Natural killer cell (primary cell): ENCODE measurements at regions not wholly inside any gene's neighbourhood (a gene's known extent, or its start where the extent isn't known, plus 50 kb on each side); places are given as distances from the start of the nearest gene placed in this dataset.

Source experiments
- ATAC-seq, 3 donors: fragments of 150-1000 bp in 2 of 3; fragments of 200-7000 bp in 1 of 3; cut with Tn5 transposase; 1 replicate in 1 of 3; 2 replicates in 2 of 3; pipeline ENCODE4 v1.10.0; 2021; ENCODE audit warnings: mild to moderate bottlenecking in 2 of 3, moderate library complexity in 2 of 3
- DNase-seq, 2 donors: peaks; one replicate each; pipeline versions ENCODE4 v3.0.0 to v3.0.0-alpha.2; 2013 to 2021; ENCODE audit warnings: mixed read lengths in 1 of 2
- H3K27ac ChIP-seq: one replicate; pipeline ENCODE4 v1.5.1; 2013; ENCODE audit warnings: mild to moderate bottlenecking, low read length
- H3K27me3 ChIP-seq: one replicate; pipeline ENCODE4 v1.6.1; 2013; ENCODE audit warnings: low read length; ENCODE audit not compliant: control insufficient read depth, insufficient read depth
- H3K36me3 ChIP-seq: one replicate; pipeline ENCODE4 v1.6.1; 2013; ENCODE audit warnings: low read length; ENCODE audit not compliant: control insufficient read depth, insufficient read depth
- H3K4me1 ChIP-seq: one replicate; pipeline ENCODE4 v1.6.1; 2013; ENCODE audit warnings: low read length; ENCODE audit not compliant: control insufficient read depth, insufficient read depth
- H3K4me3 ChIP-seq: one replicate; pipeline ENCODE4 v1.5.1; 2013; ENCODE audit warnings: low read length
- H3K9me3 ChIP-seq: one replicate; pipeline ENCODE4 v1.6.1; 2013; ENCODE audit warnings: low read length; ENCODE audit not compliant: control insufficient read depth, insufficient read depth
- H3K27ac Mint-ChIP-seq, 2 donors: one replicate each; pipeline ENCODE4 v1.8.0; 2022; ENCODE audit warnings: mild to moderate bottlenecking in 2 of 2, mixed read lengths in 2 of 2, moderate library complexity in 1 of 2
- H3K27me3 Mint-ChIP-seq, 2 donors: one replicate each; pipeline ENCODE4 v1.8.0; 2022; ENCODE audit warnings: low read depth in 2 of 2, mixed read lengths in 2 of 2
- H3K36me3 Mint-ChIP-seq: one replicate; pipeline ENCODE4 v1.8.0; 2022; ENCODE audit warnings: mixed read lengths
- H3K4me1 Mint-ChIP-seq, 2 donors: one replicate each; pipeline ENCODE4 v1.8.0; 2022; ENCODE audit warnings: mixed read lengths in 2 of 2
- H3K4me3 Mint-ChIP-seq: one replicate; pipeline ENCODE4 v1.8.0; 2022; ENCODE audit warnings: mild to moderate bottlenecking, moderate library complexity, mixed read lengths
- H3K9me3 Mint-ChIP-seq, 2 donors: one replicate each; pipeline ENCODE4 v1.8.0; 2022; ENCODE audit warnings: mixed read lengths in 2 of 2
- WGBS: methylation state at CpG from one replicate; pipeline ENCODE4 v1.1.7; 2013; ENCODE audit warnings: missing lambda C conversion rate; ENCODE audit not compliant: insufficient coverage; 5-methylcytosine and 5-hydroxymethylcytosine counted together
- intact Hi-C: fragments of 100-400 bp; cut with micrococcal nuclease; formaldehyde crosslinking; loops from one replicate; pipeline ENCODE4 v1.14.2; 2022
- TF ChIP-seq, protein P1 (sequence below): fragments of 200-600 bp; IDR thresholded peaks from one replicate; pipeline ENCODE4 v1.8.0; 2022; ENCODE audit warnings: antibody characterized with exemption

DNA sequence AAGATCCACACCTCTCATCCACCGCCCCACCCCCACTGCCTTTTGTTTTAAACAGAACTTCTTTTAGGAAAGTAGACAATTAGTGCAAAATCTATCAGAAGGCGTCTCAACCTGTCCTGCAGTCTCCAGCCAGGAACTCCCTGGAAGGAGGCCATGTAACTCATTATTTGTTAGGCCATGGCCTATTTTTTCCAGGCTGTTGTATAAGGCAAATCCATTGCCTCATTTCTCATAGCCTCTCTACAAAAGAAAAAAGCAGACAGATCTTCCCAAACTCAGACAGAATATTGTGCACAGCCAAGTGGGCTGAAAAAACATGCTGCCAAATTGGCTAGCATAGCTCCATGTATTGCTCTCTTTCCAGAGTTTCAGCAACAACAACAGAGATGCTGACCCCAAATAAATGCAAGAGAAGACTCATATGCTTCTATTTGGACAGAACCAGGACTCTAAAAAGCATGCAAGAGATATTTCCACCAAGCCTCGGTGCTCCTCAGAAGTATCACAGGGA, 770.7 kb upstream of the CXADR start:
- no peaks in the 10 kb centered on the region for H3K27me3 ChIP-seq
- DNase-seq (no peak), ATAC-seq (no peak)
- no peaks in the 10 kb centered on the region for H3K36me3 ChIP-seq
- WGBS: 67% methylated on average over 3 of the region's 3 CpGs
- no peak overlapping the region for H3K27ac Mint-ChIP-seq
- no peak overlapping the region for H3K27ac ChIP-seq
- no peaks in the 10 kb centered on the region for H3K4me1 Mint-ChIP-seq
- peaks cover 10% of the 10 kb centered on the region for H3K9me3 ChIP-seq
- TF ChIP-seq, protein P1, sequence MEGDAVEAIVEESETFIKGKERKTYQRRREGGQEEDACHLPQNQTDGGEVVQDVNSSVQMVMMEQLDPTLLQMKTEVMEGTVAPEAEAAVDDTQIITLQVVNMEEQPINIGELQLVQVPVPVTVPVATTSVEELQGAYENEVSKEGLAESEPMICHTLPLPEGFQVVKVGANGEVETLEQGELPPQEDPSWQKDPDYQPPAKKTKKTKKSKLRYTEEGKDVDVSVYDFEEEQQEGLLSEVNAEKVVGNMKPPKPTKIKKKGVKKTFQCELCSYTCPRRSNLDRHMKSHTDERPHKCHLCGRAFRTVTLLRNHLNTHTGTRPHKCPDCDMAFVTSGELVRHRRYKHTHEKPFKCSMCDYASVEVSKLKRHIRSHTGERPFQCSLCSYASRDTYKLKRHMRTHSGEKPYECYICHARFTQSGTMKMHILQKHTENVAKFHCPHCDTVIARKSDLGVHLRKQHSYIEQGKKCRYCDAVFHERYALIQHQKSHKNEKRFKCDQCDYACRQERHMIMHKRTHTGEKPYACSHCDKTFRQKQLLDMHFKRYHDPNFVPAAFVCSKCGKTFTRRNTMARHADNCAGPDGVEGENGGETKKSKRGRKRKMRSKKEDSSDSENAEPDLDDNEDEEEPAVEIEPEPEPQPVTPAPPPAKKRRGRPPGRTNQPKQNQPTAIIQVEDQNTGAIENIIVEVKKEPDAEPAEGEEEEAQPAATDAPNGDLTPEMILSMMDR: no peak
- H3K27me3 Mint-ChIP-seq: no peaks in the 10 kb centered on the region
- H3K36me3 Mint-ChIP-seq: peaks cover 15% of the 10 kb centered on the region
- peaks cover 11 to 17% of the 10 kb centered on the region in 2 donors for H3K9me3 Mint-ChIP-seq
- H3K4me3 ChIP-seq: no peak overlapping the region
- no peaks in the 10 kb centered on the region for H3K4me1 ChIP-seq
- H3K4me3 Mint-ChIP-seq: no peak overlapping the region
- intact Hi-C loops: no loop called here

DNA sequence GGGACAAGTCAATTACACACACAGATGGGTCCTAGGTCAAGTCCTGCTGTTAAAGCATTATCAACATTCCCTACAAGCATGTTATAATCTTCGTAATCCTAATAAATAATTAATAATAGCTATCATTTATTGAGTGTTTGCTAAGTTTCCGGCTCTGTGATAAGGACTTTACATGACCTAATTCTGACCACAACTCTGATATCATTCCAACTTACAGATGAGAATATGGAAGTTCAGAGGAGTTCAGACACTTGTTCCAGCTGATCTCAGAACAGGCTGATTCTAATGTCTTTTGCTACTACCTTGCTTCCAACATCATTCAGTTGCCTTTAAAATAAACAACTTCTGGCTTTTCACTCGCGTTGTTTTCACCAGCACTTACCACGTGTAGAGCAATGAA, 770.1 kb upstream of the CXADR start:
- peaks cover 10 to 16% of the 10 kb centered on the region in 2 donors for H3K9me3 Mint-ChIP-seq
- ATAC-seq: no peak
- no peaks in the 10 kb centered on the region for H3K27me3 Mint-ChIP-seq
- DNase-seq: no peak
- no peak overlapping the region for H3K27ac ChIP-seq
- H3K4me1 Mint-ChIP-seq: no peaks in the 10 kb centered on the region
- peaks cover 10% of the 10 kb centered on the region for H3K9me3 ChIP-seq
- H3K4me3 ChIP-seq: no peak overlapping the region
- peaks cover 15% of the 10 kb centered on the region for H3K36me3 Mint-ChIP-seq
- H3K27ac Mint-ChIP-seq: no peak overlapping the region
- no peaks in the 10 kb centered on the region for H3K36me3 ChIP-seq
- no peaks in the 10 kb centered on the region for H3K4me1 ChIP-seq
- no peaks in the 10 kb centered on the region for H3K27me3 ChIP-seq
- TF ChIP-seq, protein P1: no peak
- WGBS: no CpG with 5 or more reads among the region's 5 CpGs
- intact Hi-C loops: no loop called here
- no peak overlapping the region for H3K4me3 Mint-ChIP-seq

DNA sequence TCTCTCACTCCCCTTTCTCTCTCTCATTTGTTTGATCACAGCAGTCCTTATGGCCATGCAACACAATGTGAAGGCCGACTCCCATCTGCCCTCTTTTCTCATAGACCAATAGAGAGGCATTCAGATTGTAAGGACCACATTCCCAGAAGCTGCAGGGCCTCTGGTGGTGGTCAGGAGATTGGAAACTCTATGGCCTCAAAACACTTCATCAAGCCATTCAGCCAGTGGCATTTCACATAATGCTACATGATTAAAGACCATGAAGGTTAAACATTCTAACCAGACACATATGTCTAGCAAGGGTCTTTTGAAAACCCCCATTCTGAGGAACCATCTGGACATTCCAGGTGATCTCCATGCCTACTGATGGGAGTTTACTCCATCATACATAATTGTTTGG, 769.5 kb upstream of the CXADR start:
- no peaks in the 10 kb centered on the region for H3K4me1 Mint-ChIP-seq

DNA sequence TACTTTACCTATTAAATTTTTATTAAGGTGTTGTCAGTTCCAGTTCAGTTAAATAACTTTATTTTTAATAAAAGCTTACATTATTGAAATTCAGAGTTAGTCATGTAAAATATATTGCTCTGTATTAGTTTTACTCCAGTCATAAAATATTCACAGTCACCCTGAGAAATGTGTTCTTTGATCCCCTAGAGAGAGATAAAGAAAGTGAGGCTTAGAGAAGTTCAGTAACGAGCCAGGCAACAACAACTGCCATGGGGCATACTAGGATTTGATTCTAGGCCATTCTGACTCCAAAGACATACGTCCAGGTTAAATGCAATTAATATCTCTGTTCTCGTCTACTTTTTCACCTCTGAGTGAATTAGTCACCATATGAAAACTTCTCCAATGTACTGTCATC, 761.9 kb upstream of the CXADR start:
- 90% methylated on average over 3 of the region's 3 CpGs for WGBS
- no peaks in the 10 kb centered on the region for H3K4me1 ChIP-seq
- Mint-ChIP-seq H3K36me3 (peaks cover 7% of the 10 kb centered on the region), H3K27ac (no peak overlapping the region), H3K4me1 (no peaks in the 10 kb centered on the region), H3K4me3 (no peak overlapping the region), H3K27me3 (no peaks in the 10 kb centered on the region), H3K9me3 (peaks cover 11 to 18% of the 10 kb centered on the region in 2 donors)
- H3K27ac ChIP-seq: no peak overlapping the region
- DNase-seq (no peak), ATAC-seq (no peak)
- TF ChIP-seq, protein P1: no peak
- H3K36me3 ChIP-seq: no peaks in the 10 kb centered on the region
- no peaks in the 10 kb centered on the region for H3K27me3 ChIP-seq
- intact Hi-C loops: no loop called here
- peaks cover 6% of the 10 kb centered on the region for H3K9me3 ChIP-seq
- no peak overlapping the region for H3K4me3 ChIP-seq

More for the DNA sequence above, 769.5 kb upstream of the CXADR start:
- Mint-ChIP-seq H3K4me3 (no peak overlapping the region), H3K9me3 (peaks cover 10 to 16% of the 10 kb centered on the region in 2 donors), H3K36me3 (peaks cover 15% of the 10 kb centered on the region), H3K27me3 (no peaks in the 10 kb centered on the region), H3K27ac (no peak overlapping the region)
- Histone ChIP-seq H3K4me3 (no peak overlapping the region), H3K27me3 (no peaks in the 10 kb centered on the region), H3K4me1 (no peaks in the 10 kb centered on the region), H3K9me3 (peaks cover 12% of the 10 kb centered on the region), H3K36me3 (no peaks in the 10 kb centered on the region), H3K27ac (no peak overlapping the region)
- DNase-seq: no peak
- no peak for ATAC-seq
- 89% methylated on average over 1 of the region's 1 CpG for WGBS
- TF ChIP-seq, protein P1: no peak
- intact Hi-C loops: no loop called here
